CD4-positive, alpha-beta T cell treated with Interleukin-12 subunit alpha and Interleukin-12 subunit beta, for 1 hour (primary cell): ENCODE measurements at regions not wholly inside any gene's neighbourhood (a gene's known extent, or its start where the extent isn't known, plus 50 kb on each side); places are given as distances from the start of the nearest gene placed in this dataset.

Experiments used
- DNase-seq: peaks from one replicate; pipeline ENCODE4 v3.0.0-alpha.2; 2020

DNA sequence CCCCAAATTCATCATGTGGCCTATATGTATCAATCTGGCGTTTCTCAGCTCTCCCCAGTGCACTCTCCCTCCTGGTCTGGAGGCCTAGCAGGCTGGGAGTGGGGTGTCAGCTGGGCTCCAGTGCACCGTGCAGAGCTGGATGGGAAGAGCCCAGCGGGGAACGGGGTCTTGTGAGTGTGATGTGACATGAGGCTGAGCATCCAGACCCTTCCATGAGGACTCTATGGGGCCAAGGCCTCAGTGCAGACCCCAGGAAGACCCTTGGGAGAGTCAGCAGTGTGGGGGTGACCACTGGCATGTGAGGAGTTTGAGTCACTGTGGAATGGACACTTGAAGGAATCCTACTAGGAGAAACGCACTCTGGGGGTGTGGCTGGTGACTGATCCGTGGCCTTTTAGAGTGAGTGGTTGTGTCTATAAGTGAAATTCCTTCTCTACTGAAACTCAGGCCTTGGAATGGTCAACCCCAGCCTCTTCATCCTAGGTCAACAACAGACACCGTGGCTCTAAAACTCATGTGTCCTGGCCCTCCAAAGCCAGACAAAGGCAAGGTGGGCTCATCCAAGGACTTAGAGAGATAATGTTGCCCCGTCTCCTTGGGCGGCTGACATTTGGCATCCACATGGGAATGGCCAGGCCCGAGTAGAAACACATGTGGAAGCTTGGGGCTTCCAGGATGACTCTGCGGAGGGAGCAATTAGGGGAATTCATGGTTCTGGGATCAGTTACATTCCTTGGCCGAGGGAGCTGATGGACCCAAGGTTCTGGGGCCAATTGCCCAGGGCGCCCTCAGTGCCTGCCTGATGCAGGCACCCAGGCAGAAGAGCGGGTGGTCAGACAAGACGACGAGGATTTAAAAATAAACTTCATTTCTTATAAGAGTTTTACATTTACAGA, 156.0 kb upstream of the TWIST2 start:
- DNase-seq: no peak

GRCh38 chr2:238692562-238692961, 155.3 kb upstream of the TWIST2 start:
- DNase-seq: no peak

GRCh38 chr2:238693337-238694093, 154.4 kb upstream of the TWIST2 start:
- DNase-seq: no peak

- DNase-seq: no peak
Observed at GRCh38 chr2:238694136-238694755, 153.6 kb upstream of the TWIST2 start.

- no peak for DNase-seq
Observed at GRCh38 chr2:238694922-238695321, 153.0 kb upstream of the TWIST2 start.

- DNase-seq: no peak
Observed at GRCh38 chr2:238695538-238695937, 152.3 kb upstream of the TWIST2 start.

GRCh38 chr2:238696331-238696730, 151.6 kb upstream of the TWIST2 start:
- no peak for DNase-seq

DNA sequence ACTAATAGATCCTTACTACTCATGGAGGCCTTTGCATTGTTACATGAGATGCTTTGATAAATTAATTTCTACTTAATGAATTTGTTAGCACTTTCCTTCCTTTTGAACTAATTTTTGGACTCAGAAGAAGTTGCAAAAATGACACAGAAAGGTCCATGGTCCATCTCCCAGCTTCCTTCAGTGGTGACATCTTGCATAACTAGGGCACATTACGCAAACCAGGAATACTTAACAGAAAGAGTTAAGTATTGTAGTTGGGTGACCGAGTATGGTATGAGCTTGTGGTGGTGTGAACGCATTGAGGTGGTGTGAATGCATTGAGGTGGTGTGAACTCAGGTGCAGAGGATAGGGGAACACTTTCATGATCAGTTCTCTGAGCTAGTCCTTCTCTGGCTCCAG, 151.1 kb upstream of the TWIST2 start:
- no peak for DNase-seq

DNA sequence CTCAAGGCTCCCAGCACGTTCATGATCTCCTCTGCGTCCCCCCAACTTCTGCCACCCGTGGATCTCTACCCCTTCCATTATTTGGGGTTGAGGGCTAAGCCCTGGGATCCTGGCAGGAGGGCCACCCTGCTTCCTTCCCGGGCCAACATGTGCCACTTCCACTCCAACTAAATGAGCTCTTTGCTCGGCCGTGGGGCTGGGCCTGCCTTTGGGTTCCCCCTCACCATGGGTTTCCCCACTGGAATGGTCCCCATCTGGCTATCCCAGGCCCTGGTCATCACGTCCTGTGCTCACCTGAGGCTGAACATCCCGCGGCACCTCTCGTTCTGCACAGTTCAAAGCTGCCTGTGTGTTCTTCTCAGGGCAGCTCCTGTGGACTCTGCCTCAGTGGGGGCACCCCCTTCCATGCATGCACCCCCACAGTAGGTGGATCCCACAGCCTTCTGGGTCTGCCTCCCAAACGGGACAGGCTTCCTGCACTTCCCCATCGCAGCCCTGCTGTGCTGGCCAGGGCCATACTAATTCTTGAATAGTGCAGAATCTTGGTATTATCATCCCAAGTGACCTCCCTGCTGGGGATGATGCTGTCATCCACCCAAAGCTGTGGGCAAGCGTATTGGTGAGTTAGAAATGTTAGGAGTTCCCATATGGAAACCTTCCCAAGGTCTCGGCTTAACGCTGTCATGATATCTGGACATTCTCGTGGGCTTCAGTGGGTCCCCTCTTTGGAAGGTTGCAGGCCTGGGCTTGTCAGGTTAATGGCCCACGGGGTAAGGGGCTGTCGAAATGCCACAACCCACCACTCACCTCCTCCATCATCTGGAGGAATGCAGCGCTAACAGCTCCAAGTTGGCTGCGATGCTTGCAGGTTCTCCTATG, 150.5 kb upstream of the TWIST2 start:
- DNase-seq: no peak

DNA sequence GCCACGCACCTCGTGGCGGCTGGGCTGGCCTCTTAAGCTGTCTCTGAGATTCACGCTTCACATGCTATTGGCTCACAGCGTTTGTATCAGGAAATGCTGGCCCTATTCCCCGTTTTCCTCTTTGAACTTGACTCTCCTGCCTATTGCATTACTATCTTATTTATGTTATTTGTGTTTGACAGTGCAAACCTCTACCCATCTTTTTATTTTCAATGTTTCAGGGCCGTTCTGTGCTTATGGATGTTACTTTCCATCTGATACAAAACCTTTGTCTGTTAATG, 149.9 kb upstream of the TWIST2 start:
- no peak for DNase-seq

DNA sequence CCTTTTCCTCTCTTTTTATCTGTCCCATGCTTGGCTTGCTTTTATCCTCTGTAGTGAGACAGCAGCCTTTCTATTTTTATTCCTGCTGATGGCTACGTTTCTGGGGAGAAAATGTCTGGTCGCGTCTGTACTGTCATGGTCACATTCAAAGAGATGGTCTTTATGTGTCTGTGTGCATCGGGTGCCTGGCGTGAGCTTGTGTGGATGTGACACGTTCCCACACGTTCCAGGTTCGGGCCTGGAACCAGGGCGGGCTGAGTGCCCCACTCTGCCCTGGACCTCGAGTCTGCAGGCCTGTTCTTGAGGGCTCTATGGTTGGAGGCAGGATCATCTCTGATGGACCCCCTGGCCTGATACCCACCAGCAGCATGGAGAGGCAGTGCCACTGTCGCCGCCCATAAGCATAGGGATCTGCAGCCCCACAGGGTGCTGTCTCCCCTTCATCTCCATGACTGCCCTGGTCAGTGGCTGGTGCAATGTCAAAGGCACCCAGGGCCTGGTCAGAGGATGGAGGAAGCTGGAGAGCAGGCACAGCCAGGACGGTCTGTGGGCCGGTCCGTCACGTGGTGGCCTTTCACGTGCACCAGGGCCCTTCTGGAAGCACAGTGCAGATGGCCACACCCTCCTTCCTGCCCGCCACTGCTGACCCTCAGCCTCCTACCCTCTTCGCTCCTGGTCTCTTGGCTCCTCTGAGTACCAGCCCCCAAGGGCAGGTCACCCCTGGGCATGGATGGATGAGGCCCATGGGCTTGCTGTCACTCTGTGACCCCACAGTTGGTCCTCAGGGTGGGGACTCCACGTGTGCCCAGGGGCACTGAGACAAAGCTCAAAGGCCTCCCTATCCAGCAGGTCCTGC, 149.2 kb upstream of the TWIST2 start:
- no peak for DNase-seq

GRCh38 chr2:238699307-238700116, 148.4 kb upstream of the TWIST2 start:
- no peak for DNase-seq

DNA sequence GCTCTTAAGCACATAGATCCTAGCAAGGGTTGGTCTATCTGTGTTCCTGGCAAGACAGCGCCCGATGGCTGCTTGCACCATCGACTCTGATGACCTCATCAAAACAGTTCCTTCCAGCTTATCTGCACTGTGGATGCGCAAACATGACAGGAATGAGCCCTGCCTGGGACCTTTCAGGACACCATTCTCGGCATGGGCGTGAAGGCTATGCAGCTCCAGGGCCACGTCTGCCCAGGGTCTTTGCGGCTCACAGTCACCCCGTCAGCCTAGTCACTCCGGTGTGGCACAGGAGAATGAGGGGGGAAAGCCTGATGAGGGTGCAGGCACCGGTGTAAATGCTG, 147.8 kb upstream of the TWIST2 start:
- no peak for DNase-seq

DNA sequence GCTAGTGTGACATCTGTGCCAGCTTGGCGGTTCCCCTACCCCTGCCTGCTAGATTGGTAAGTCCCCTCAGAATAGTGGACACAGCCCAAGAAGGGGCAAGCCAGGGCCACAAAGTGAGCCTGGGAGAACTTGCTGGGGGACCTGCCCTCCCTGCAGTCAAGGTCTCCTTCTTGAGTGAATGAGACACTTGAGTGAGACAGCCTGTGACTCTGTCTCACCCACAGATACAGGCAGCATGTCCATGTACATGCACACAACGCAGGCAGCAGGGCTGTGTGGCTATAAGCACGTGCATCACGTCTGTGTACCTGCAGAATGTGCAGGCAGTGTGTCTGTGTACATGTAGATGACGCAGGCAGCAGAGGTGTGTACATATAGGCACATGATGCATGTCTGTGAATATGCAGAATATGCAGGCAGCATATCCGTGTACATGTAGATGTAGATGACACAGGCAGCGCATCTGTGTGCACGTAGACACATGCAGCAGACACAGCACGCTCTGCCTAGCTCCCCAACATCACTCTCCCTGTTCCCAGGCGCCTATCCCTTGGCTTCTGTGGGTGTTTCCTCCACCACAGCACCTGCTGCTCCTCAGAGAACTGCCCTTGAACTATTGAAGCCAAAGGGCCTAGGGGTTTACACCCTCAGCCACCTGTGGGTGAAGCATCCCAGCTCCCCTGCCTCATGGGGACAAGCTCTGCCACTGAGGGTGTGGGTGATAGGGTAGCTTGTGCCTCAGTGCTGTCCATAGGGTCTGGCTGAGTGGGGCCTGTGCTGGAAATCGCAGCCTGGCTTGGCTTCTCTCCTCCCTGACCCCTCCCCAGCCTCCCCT, 147.2 kb upstream of the TWIST2 start:
- no peak for DNase-seq

- DNase-seq: no peak
Observed at GRCh38 chr2:238701341-238702206, 146.3 kb upstream of the TWIST2 start.

GRCh38 chr2:238702276-238703052, 145.4 kb upstream of the TWIST2 start:
- no peak for DNase-seq

- no peak for DNase-seq
Observed at GRCh38 chr2:238703053-238703415, 144.9 kb upstream of the TWIST2 start.

GRCh38 chr2:238703436-238703835, 144.4 kb upstream of the TWIST2 start:
- no peak for DNase-seq
